ENCODE measurements at regions not wholly inside any gene's neighbourhood (a gene's known extent, or its start where the extent isn't known, plus 50 kb on each side); places are given as distances from the start of the nearest gene placed in this dataset.

DNA sequence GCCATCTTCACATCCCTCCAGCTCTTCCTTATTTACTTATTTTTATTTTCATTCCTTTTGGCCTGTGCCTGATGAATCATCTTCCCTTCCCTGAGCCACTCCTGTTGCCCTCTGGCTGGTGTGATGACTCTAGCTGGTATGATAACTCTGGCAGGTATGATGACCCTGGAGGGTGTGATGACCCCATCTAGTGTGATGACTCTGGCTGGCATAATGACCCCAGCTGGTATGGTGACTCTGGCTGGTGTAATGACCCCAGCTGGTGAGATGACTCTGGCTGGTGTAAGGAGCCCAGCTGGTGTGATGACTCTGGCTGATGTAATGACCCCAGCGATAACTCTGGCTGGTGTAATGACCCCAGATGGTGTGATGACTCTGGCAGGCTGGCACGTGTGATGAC lies 426.8 kb downstream of the QKI start:
- DNase-seq = no peak

DNA sequence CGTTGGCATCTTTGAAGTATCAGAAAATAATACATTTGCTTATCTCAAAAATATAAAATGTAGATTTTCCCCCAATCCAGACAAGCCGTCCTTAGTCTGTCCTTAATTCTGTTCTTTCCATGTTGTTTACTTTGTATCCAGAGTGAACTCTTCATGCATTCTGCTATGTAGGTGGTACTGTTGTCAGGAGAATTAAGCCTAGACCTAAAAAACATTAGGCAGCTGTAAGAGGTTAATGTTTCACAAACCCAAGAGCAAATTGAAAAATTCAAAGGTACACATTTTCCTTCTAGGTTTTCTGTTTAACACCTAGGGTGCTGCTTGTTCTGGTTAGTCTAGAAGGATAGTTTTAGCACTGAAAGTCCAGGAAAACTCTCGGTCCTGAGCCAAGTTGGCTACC lies 426.4 kb downstream of the QKI start:
- DNase-seq = no peak

DNA sequence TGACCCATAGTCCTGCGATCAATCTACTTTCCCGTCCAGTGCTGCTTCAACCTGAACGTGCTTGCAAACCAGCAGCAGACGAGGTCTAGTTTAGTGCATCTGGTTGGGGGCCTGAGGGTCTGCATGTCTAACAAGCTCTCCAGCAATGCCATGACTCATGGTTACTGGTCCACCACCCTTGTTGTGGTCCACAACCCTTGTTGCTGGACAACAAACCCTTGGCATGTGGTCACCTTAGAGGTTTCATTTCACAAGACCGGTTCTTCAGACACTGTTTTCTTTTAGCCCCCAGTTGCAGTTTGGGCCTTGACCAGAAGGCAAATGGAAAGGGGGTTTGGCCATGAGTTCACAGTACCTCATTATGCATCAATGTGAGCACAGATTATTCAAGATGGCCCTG lies 424.8 kb downstream of the QKI start:
- no peak for DNase-seq

GRCh38 chr6:163837691-163838431 lies 423.3 kb downstream of the QKI start:
- DNase-seq = no peak

DNA sequence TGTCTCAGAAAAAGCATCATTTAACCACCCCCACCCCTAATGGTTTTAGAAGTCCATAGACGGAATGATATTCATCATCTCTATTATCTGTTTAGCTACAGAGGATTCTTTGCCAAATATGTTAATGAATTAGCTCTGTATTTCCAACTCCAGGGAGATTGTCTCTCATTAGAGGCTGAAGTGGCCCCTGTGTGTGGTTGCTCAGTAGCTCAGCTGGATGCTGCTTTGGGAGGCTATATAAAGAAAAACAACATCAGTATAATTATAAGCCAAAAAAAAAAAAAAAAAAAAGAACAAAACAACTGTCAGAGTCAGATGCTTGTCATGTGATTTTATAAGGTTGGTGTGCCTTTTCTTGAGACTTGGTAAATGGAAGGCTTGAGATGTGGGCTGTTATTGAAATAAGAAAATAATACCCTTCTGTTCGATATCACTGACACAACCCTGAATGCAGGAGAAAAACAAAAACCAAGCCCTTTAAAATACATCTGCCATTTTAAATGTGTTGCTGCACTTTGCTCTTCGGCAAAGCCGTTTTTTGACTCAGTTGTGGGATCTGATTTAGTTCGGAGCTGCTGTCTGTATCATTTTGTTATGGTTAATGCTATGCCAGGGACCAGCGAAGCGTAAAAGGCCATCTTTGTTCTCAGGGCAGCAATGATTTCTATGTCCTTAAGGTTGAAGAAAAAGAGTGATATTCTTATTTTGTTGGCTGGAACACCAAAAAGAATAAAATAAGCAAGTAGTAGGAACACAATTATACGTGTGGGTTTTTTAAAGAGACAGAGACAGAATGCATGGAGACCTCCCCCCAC lies 422.6 kb downstream of the QKI start:
- DNase-seq = no peak

GRCh38 chr6:163835439-163836171 lies 421.1 kb downstream of the QKI start:
- no peak for DNase-seq

- no peak for DNase-seq
These were observed 419.9 kb downstream of the QKI start for GRCh38 chr6:163834226-163834970.

DNA sequence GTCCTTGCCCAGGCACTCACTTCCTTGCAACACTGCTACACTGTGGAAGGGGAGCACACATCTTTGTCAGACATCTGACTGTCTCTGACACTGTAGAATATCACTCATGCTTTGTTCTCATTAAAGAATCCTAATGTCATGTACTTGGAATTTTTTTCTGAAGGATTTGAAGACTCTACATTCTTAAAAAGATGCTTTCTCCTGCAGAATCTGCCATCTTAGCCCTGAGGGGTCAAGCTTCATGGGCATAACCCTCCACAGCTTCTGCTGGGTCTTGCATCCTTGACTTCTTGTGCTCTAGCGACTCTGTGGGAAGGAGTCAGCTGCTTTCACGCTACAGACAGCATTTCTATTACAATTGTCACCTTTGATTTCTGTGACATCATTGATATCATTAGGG lies 417.2 kb downstream of the QKI start:
- no peak for DNase-seq

- DNase-seq = no peak
These were observed 416.1 kb downstream of the QKI start for GRCh38 chr6:163830641-163831040.

GRCh38 chr6:163828038-163828795 lies 413.7 kb downstream of the QKI start:
- DNase-seq = no peak

DNA sequence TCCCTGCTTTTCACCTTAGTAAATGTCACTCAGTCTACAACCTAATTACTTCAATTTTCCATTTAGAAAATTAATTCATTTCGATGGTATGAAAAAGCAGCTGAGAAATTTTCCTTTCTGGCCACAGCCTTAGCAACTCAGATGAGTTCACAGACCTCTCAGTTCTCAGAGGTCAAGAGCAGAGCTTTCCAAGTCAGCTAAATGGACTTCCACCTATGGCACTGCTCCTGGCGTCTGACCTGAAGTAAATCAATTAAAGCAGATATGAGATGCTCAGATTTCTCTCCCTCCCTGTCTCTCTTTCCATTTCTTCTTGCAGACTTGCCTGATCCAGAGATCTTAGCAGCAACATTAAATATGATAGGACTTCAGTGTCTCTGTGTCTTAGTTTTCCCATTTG lies 412.6 kb downstream of the QKI start:
- DNase-seq = no peak

DNA sequence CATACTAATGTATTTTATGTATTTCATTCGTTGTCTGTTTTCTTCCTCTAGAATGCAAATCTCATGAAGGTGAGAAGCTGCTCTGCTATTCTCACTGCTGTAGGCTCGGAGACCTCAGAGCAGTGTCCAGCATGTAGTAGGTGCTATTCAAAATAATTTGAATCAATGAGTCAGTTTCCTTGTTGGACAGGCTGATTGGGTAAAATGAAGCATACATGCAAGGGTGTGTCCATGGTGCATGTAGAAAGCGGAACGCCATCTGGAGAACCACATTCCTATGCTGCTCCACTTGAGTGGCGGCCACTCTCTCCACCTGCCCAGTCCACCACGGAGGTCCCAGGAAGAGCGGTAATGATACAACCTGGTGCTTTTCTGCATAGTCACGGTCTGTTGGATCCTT lies 412.1 kb downstream of the QKI start:
- no peak for DNase-seq

- no peak for DNase-seq
These were observed 410.5 kb downstream of the QKI start for GRCh38 chr6:163825033-163825432.

DNA sequence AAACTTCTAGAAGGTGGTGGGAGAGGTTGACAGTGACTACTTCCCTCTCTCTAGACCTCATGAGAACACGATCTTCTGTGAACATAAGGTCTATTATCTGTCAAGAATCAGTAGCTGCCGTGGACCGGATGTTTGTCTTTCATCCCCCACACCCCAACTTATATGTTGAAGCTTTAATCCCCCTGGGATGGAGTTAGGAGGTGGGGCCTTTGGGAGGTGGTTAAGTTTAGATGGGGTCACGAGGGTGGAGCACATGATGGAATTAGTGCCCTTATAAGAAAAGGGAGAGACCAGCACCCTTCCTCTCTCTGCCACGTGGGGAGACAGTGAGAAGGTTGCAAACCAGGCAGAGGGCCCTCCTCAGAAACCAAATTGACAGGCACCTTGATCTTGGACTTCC lies 409.1 kb downstream of the QKI start:
- DNase-seq = no peak

DNA sequence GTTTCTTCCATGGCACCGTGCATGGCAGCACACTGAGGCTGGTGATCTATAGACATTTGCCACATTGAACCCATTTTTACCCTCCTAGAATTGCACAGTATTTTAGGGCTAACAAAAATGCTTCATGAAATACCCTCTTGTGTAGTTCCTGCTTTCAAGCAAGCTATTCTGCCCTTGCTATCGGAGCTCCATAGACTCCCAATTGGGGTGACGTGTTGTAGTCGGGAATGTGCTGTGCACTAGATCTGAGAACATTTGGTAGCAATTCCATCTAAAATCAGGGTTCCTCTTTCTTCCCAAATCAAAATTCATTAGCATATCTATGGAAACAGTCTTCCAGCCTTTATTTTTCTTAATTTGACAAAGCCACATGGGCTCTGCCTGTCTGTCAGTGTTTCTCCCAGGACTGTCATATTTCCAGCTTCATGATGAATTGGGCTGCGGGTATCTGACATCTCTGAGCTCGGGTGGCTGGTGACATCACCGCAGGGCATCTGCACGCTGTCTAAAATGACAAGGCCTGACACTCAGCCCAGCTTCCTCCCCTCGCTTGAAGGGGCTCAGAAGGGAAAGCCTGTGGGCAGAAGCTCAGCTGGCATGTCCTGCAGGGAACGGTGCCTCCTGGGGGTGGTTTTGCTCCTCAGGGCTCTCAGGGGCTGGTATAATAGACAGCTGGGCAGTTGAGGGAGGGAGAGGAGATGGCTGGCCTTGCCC lies 406.4 kb downstream of the QKI start:
- no peak for DNase-seq

DNA sequence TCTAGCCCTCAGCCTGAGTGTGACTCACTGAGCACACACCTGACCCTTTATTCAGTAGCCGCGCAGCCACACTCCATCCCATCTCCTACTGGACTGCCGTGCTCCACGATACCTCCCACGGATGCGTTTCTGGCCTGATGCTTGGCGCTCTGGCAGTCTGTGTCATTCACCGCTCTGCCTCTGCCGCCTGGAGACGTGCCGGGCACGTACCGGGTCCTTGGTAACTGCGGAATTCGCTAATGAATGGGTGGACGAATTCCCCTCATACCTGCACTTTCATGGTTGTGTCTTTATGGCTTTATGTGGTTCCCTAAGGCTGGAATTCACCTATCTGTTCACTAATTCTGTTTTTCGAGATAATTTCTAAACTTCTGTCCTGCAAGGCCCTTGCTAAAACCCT lies 405.7 kb downstream of the QKI start:
- no peak for DNase-seq

- no peak for DNase-seq
These were observed 404.2 kb downstream of the QKI start for GRCh38 chr6:163818719-163819118.

- no peak for DNase-seq
These were observed 401.9 kb downstream of the QKI start for GRCh38 chr6:163816441-163816840.

DNA sequence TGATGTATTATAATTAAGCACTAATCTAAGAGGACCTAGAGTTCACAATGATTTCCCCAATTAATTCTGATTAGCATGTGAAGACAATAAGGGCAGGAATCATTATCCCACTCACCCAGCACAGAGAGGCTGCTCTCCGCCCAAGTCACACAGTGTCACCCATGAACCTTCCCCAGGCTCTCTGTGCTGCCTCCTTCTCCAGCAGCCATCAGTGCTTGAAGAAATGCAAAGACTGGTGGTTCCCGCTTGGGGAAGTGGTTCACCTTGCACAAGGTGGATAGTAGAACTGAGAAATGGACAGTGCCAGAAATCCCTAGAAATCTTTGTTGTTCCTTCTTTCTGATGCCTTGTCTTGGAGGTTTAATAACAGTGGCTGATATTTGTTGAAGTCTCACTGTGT lies 401.3 kb downstream of the QKI start:
- no peak for DNase-seq

DNA sequence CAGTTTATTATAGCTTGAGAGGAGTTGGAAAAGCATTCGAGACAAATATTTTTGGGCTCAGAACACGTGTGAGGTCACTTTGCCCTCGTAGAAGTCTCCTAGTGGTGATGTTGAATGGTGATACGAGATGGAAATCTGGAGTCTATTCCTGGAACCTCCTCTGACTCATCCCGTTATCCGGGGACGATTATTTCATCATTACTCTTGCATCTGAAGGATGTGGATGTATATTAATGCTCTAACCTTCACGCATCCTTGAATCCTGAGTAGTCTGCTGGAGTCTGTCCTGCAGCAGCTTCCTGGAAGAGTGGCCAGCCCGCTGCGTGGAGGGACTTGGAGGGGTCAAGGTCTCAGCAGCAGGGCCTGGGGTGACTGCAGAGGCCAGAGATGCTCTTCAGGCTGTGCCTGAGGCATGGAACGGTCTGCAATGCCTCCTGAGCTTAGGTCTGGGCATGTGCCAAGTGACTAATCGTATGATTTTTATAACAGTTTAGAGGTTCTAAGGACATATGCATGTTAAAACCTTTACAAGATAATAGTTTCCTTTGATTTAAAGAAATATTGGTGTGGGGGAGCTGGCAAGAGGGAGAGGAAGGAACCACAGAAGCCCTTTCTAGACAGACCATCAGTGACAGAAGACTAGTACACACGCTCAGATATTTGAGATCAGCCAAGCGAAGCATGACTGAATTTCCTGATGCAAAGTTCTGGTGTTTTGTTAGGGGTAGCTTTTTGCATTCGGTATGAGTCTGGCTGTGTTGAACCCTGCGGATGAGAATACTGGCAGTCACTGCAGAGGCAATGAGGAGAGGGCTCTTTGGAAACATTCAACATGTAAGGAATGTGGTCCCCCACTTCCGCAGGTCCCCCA lies 400.2 kb downstream of the QKI start:
- no peak for DNase-seq

All from DMS 273 treated with DMSO at 0.1 percent for 48 hours (cell line).